ENCODE measurements at regions not wholly inside any gene's neighbourhood (a gene's known extent, or its start where the extent isn't known, plus 50 kb on each side); places are given as distances from the start of the nearest gene placed in this dataset.

GRCh38 chr6:166057431-166057830 lies 110.2 kb downstream of the TBXT start:
- Histone ChIP-seq H3K4me2 (ENCODE audit: low read length) (no peak overlapping the region), H3K27ac (no peak overlapping the region), H2AFZ (no peak overlapping the region), H3K27me3 (ENCODE audit: control insufficient read depth, insufficient read depth, low read length) (no peaks in the 10 kb centered on the region), H3K79me2 (no peaks in the 10 kb centered on the region), H3K4me1 (no peaks in the 10 kb centered on the region), H3K9ac (no peak overlapping the region), H3K9me3 (ENCODE audit: control insufficient read depth, low read length) (no peaks in the 10 kb centered on the region), H3K36me3 (ENCODE audit: control insufficient read depth, insufficient read depth, low read length) (no peaks in the 10 kb centered on the region), H3K4me3 (ENCODE audit: low read depth, low read length) (no peak overlapping the region)
- TF ChIP-seq, protein P1, sequence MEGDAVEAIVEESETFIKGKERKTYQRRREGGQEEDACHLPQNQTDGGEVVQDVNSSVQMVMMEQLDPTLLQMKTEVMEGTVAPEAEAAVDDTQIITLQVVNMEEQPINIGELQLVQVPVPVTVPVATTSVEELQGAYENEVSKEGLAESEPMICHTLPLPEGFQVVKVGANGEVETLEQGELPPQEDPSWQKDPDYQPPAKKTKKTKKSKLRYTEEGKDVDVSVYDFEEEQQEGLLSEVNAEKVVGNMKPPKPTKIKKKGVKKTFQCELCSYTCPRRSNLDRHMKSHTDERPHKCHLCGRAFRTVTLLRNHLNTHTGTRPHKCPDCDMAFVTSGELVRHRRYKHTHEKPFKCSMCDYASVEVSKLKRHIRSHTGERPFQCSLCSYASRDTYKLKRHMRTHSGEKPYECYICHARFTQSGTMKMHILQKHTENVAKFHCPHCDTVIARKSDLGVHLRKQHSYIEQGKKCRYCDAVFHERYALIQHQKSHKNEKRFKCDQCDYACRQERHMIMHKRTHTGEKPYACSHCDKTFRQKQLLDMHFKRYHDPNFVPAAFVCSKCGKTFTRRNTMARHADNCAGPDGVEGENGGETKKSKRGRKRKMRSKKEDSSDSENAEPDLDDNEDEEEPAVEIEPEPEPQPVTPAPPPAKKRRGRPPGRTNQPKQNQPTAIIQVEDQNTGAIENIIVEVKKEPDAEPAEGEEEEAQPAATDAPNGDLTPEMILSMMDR (IDR thresholded peaks at IDR 0.05), result no peak

GRCh38 chr6:166056637-166057036 lies 111.0 kb downstream of the TBXT start:
- Histone ChIP-seq H3K27ac (no peak overlapping the region), H3K36me3 (ENCODE audit: control insufficient read depth, insufficient read depth, low read length) (no peaks in the 10 kb centered on the region)
- TF ChIP-seq, protein P1 (IDR thresholded peaks at IDR 0.05), result no peak

DNA sequence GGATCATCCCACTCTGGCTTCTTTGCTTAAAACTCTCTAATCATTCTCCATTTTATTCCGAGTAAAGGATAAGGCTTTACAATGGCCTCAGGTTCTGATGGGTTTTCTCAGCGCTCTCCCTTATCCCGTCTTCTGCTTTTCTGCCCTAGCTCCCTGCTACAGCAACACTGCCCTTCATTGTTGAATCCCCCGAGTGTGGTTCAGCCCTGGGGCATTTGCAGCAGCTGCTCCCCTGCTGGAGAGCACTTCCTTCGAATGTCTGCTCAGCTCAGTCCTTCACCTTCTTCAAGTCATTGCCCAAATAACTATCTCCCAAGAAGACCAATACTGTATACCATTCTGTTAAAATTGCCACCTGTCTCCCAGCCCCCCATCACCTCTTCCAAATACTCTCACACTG lies 111.8 kb downstream of the TBXT start:
- Histone ChIP-seq H3K9ac (no peak overlapping the region), H3K79me2 (no peaks in the 10 kb centered on the region), H3K9me3 (ENCODE audit: control insufficient read depth, low read length) (no peaks in the 10 kb centered on the region), H3K4me3 (ENCODE audit: low read depth, low read length) (no peak overlapping the region), H3K27ac (no peak overlapping the region), H3K27me3 (ENCODE audit: control insufficient read depth, insufficient read depth, low read length) (no peaks in the 10 kb centered on the region), H3K4me1 (no peaks in the 10 kb centered on the region), H3K36me3 (ENCODE audit: control insufficient read depth, insufficient read depth, low read length) (no peaks in the 10 kb centered on the region), H3K4me2 (ENCODE audit: low read length) (no peak overlapping the region), H2AFZ (no peak overlapping the region)
- TF ChIP-seq, protein P1 (IDR thresholded peaks at IDR 0.05), result no peak

More at GRCh38 chr6:166056637-166057036, 111.0 kb downstream of the TBXT start:
- Histone ChIP-seq H3K4me1 (no peaks in the 10 kb centered on the region), H3K4me3 (ENCODE audit: low read depth, low read length) (no peak overlapping the region), H3K79me2 (no peaks in the 10 kb centered on the region), H2AFZ (no peak overlapping the region), H3K4me2 (ENCODE audit: low read length) (no peak overlapping the region), H3K9me3 (ENCODE audit: control insufficient read depth, low read length) (no peaks in the 10 kb centered on the region), H3K9ac (no peak overlapping the region), H3K27me3 (ENCODE audit: control insufficient read depth, insufficient read depth, low read length) (no peaks in the 10 kb centered on the region)

DNA sequence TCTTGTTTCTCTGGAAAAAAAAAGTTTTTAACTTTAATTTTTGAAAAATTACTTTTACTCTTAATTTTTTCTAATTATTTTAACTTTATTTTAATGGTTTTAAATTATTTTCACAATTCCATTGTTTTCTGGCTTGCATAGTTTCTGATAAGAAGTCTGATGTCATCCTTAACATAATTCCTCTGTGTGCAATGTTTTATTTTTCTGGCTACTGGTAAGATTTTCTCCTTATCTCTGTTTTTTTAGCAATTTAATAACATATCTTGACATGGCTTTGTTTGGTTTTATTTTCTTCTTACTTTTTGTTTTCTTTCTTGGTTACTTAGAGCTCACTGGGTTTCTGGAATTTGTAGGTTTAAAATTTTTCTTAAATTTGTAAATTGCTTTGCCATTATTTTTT lies 114.8 kb downstream of the TBXT start:
- Histone ChIP-seq H3K9ac (no peak overlapping the region), H2AFZ (no peak overlapping the region), H3K9me3 (ENCODE audit: control insufficient read depth, low read length) (no peaks in the 10 kb centered on the region), H3K27me3 (ENCODE audit: control insufficient read depth, insufficient read depth, low read length) (no peaks in the 10 kb centered on the region), H3K79me2 (no peaks in the 10 kb centered on the region), H3K36me3 (ENCODE audit: control insufficient read depth, insufficient read depth, low read length) (no peaks in the 10 kb centered on the region), H3K27ac (no peak overlapping the region), H3K4me2 (ENCODE audit: low read length) (no peak overlapping the region), H3K4me3 (ENCODE audit: low read depth, low read length) (no peak overlapping the region), H3K4me1 (no peaks in the 10 kb centered on the region)
- TF ChIP-seq, protein P1 (IDR thresholded peaks at IDR 0.05), result no peak

- Histone ChIP-seq H3K27ac (no peak overlapping the region), H3K4me2 (ENCODE audit: low read length) (no peak overlapping the region), H3K9ac (no peak overlapping the region), H3K27me3 (ENCODE audit: control insufficient read depth, insufficient read depth, low read length) (no peaks in the 10 kb centered on the region), H2AFZ (no peak overlapping the region), H3K4me1 (no peaks in the 10 kb centered on the region), H3K4me3 (ENCODE audit: low read depth, low read length) (no peak overlapping the region), H3K36me3 (ENCODE audit: control insufficient read depth, insufficient read depth, low read length) (no peaks in the 10 kb centered on the region), H3K79me2 (no peaks in the 10 kb centered on the region), H3K9me3 (ENCODE audit: control insufficient read depth, low read length) (no peaks in the 10 kb centered on the region)
- TF ChIP-seq, protein P1 (IDR thresholded peaks at IDR 0.05), result no peak
These were observed 117.1 kb downstream of the TBXT start for GRCh38 chr6:166050559-166050958.
